GM12878 (cell line): ENCODE measurements at regions not wholly inside any gene's neighbourhood (a gene's known extent, or its start where the extent isn't known, plus 50 kb on each side); places are given as distances from the start of the nearest gene placed in this dataset.

Experiments
- ATAC-seq: fragments of 200-7000 bp; cut with Tn5 transposase; 3 replicates; pipeline ENCODE4 v1.9.1; 2020; ENCODE audit warnings: mild to moderate bottlenecking, moderate library complexity
- BruUV-seq: library from RNA; stranded (reverse); fragments of 400-500 nt; replicated peaks from 2 replicates; lab custom pipeline; 2021; lab: Mats Ljungman, UMichigan
- CTCF ChIA-PET: fragments of 300-600 bp; sonication (Branson Sonifier 250); formaldehyde crosslinking; extraction: SDS; loops from one replicate; lab custom pipeline; 2021; ENCODE audit warnings: inconsistent platforms; lab: Yijun Ruan, JAX
- POLR2A ChIA-PET: fragments of 350-600 bp; formaldehyde crosslinking; extraction: SDS; loops from one replicate; lab custom pipeline; 2021; ENCODE audit warnings: inconsistent platforms; lab: Charles Lee
- RAD21 ChIA-PET: fragments of 300-600 bp; sonication (Branson Sonifier 250); formaldehyde crosslinking; loops from one replicate; lab custom pipeline; 2023; ENCODE audit warnings: antibody characterized with exemption; ENCODE audit not compliant: unreplicated experiment; lab: Charles Lee
- SMC1A ChIA-PET: fragments of 300-600 bp; sonication (Branson Sonifier 250); formaldehyde crosslinking; loops from one replicate; lab custom pipeline; 2023; ENCODE audit not compliant: unreplicated experiment, uncharacterized antibody; lab: Charles Lee
- DNase-seq: peaks from one replicate; pipeline ENCODE4 v3.0.0-alpha.2; 2011; ENCODE audit warnings: low read depth, low spot score
- FAIRE-seq: peaks from 3 replicates; lab custom pipeline; 2011; peaks lifted over from hg19 to GRCh38; lab: Jason Lieb, UNC
- H2AFZ ChIP-seq: 2 replicates; pipeline ENCODE4 v1.6.0; 2011; ENCODE audit warnings: low read depth, low read length, control low read depth; ENCODE audit not compliant: control insufficient read depth
- H3K27ac ChIP-seq: 2 replicates; pipeline ENCODE4 v1.5.1; 2011; ENCODE audit warnings: control low read depth; ENCODE audit not compliant: control insufficient read depth, insufficient read depth
- H3K27me3 ChIP-seq, 2 experiments: replicated peaks in 1 of 2; 2 replicates each; pipeline versions ENCODE4 v1.6.0 to v1.6.1; 2011; ENCODE audit warnings: low read length in 1 of 2; ENCODE audit not compliant: control insufficient read depth in 2 of 2, insufficient read depth in 2 of 2
- H3K36me3 ChIP-seq, 2 experiments: 2 replicates each; pipeline ENCODE4 v1.5.1; 2011; ENCODE audit warnings: low read length in 1 of 2; ENCODE audit not compliant: control insufficient read depth in 2 of 2, insufficient read depth in 2 of 2
- H3K4me1 ChIP-seq: 2 replicates; pipeline ENCODE4 v1.6.1; 2011; ENCODE audit warnings: mild to moderate bottlenecking, low read length, moderate library complexity, mixed read lengths; ENCODE audit not compliant: control insufficient read depth, insufficient read depth
- H3K4me2 ChIP-seq: 2 replicates; pipeline ENCODE4 v1.6.0; 2011; ENCODE audit warnings: control low read depth; ENCODE audit not compliant: control insufficient read depth, insufficient read depth
- H3K4me3 ChIP-seq: fragments of 200-600 bp; sonication (generic); 2 replicates; pipeline ENCODE4 v1.5.1; 2016
- H3K79me2 ChIP-seq: 2 replicates; pipeline ENCODE4 v1.6.0; 2011; ENCODE audit warnings: low read length; ENCODE audit not compliant: control insufficient read depth, insufficient read depth
- H3K9ac ChIP-seq: 2 replicates; pipeline ENCODE4 v1.8.0; 2011; ENCODE audit warnings: low read length, control low read depth, mixed read lengths; ENCODE audit not compliant: control insufficient read depth, insufficient read depth
- H3K9me3 ChIP-seq: replicated peaks from 3 replicates; pipeline ENCODE4 v1.5.1; 2011; ENCODE audit warnings: mild to moderate bottlenecking, low read length; ENCODE audit not compliant: control insufficient read depth, insufficient read depth
- H4K20me1 ChIP-seq: 2 replicates; pipeline ENCODE4 v1.6.0; 2011; ENCODE audit not compliant: control insufficient read depth, insufficient read depth
- CHD1 ChIP-seq: IDR thresholded peaks from 2 replicates; pipeline ENCODE4 v1.6.1; 2012; ENCODE audit warnings: low read depth, low read length, improper control_type of control experiment
- POLR2AphosphoS5 ChIP-seq: IDR thresholded peaks from 2 replicates; pipeline ENCODE4 v1.6.1; 2011; ENCODE audit warnings: mild to moderate bottlenecking, low read length, inconsistent platforms
- RB1 ChIP-seq: fragments of 450-650 bp; formaldehyde crosslinking; IDR thresholded peaks from 2 replicates; pipeline ENCODE4 v1.6.1; 2017; ENCODE audit warnings: mild to moderate bottlenecking, borderline replicate concordance
- RUNX3 ChIP-seq: IDR thresholded peaks from 2 replicates; pipeline ENCODE4 v1.6.1; 2012; ENCODE audit warnings: low read length, inconsistent platforms
- in situ Hi-C: fragments of 300-500 bp; cut with MboI; formaldehyde crosslinking; loops from 9 replicates; pipeline ENCODE4 v1.14.3; 2018; ENCODE audit warnings: mixed read lengths
- intact Hi-C: fragments of 100-400 bp; cut with micrococcal nuclease; formaldehyde crosslinking; loops from one replicate; pipeline ENCODE4 v1.14.2; 2022; ENCODE audit not compliant: unreplicated experiment
- TF ChIP-seq, protein P1 (sequence below): IDR thresholded peaks from 2 replicates; pipeline ENCODE4 v1.6.1; 2011; ENCODE audit warnings: borderline replicate concordance, low read depth, mild to moderate bottlenecking, moderate library complexity, low read length; ENCODE audit not compliant: insufficient read depth, poor library complexity, severe bottlenecking

DNA sequence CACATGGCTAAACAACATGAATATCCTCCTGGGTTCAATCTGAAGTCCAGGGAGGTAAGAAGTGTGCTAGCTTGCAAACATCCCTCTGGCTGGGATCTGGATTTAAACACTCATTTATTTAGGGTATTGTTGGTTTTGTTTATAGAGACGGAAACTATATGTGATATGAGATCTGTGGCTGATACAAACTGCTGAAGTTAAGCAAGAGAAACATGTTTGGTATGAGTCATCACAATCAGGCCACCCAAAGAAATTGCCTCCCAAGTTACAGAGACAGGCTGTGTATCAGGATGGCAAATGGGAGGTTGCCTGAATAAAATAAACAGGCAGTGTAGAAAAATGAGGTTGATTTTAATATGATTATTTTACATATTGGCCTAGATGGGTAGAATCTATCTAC lies 562.1 kb downstream of the IGSF11 start (continued):
- TF ChIP-seq, protein P1, sequence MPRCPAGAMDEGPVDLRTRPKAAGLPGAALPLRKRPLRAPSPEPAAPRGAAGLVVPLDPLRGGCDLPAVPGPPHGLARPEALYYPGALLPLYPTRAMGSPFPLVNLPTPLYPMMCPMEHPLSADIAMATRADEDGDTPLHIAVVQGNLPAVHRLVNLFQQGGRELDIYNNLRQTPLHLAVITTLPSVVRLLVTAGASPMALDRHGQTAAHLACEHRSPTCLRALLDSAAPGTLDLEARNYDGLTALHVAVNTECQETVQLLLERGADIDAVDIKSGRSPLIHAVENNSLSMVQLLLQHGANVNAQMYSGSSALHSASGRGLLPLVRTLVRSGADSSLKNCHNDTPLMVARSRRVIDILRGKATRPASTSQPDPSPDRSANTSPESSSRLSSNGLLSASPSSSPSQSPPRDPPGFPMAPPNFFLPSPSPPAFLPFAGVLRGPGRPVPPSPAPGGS = no peak
- TF ChIP-seq CHD1 (no peak), RB1 (no peak)

DNA sequence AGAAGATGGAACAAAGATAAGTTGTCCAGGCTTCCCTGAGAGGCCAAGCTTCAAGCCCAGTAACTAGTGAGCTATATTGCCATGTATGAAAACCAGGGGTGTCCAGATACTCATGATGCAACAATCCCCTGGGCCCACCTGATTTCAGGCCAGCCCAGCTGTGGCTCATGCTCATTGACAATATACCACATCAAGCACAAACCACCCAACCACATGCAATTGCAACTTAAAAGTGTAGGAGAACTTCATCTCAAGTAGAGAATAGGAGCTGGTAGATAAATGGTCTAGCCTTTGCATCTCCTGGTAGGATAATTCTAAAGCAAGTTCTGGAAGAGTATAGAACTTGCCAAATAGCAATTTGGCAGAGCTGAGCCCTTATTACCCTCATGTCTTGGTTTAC lies 561.3 kb downstream of the IGSF11 start:
- no TSS peak for BruUV-seq
- no peaks in the 10 kb centered on the region for H4K20me1 ChIP-seq
- intact Hi-C loops (no loop called here), in situ Hi-C loops (no loop called here)
- no peak overlapping the region for H3K4me3 ChIP-seq
- H3K79me2 ChIP-seq = no peaks in the 10 kb centered on the region
- H3K4me2 ChIP-seq = no peak overlapping the region
- no peaks in the 10 kb centered on the region for H3K9me3 ChIP-seq
- TF ChIP-seq POLR2AphosphoS5 = no peak
- TF ChIP-seq RUNX3 = peak; percentile 46
- ChIA-PET CTCF (no interaction called here), RAD21 (no interaction called here), SMC1A (interaction anchor here (0.9 kb wide), 1 partner anchor 52 kb away, joined by 3 read pairs; no protein-coding TSS in a partner anchor), POLR2A (no interaction called here)
- ATAC-seq = no peak
- no peak overlapping the region for H3K27ac ChIP-seq
- no peak for DNase-seq
- H2AFZ ChIP-seq = no peak overlapping the region
- no peaks in the 10 kb centered on the region for H3K27me3 ChIP-seq
- H3K4me1 ChIP-seq = peaks cover 3% of the 10 kb centered on the region
- FAIRE-seq = no peak
- no peak overlapping the region for H3K9ac ChIP-seq
- no peaks in the 10 kb centered on the region for H3K36me3 ChIP-seq
